ENCODE measurements at regions not wholly inside any gene's neighbourhood (a gene's known extent, or its start where the extent isn't known, plus 50 kb on each side); places are given as distances from the start of the nearest gene placed in this dataset.

DNA sequence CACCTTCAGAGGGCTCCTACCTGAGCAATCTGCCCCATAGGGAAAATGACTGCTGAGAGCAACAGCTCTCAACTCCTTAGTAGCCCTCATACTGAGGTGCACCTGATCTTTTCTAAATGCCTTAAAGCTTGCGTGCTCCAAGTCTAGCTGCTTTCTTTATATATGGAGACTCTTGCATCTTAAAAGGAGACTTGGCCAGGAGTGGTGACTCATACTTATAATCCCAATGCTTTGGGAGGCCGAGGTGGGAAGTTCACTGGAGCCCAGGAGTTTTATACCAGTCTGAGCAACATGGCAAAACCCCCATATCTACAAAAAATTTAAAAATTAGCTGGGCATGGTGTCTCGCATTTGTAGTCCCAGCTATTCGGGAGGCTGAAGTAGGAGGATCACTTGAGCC is 78.1 kb upstream of the TRIM2 start:
- TF ChIP-seq, protein P1, sequence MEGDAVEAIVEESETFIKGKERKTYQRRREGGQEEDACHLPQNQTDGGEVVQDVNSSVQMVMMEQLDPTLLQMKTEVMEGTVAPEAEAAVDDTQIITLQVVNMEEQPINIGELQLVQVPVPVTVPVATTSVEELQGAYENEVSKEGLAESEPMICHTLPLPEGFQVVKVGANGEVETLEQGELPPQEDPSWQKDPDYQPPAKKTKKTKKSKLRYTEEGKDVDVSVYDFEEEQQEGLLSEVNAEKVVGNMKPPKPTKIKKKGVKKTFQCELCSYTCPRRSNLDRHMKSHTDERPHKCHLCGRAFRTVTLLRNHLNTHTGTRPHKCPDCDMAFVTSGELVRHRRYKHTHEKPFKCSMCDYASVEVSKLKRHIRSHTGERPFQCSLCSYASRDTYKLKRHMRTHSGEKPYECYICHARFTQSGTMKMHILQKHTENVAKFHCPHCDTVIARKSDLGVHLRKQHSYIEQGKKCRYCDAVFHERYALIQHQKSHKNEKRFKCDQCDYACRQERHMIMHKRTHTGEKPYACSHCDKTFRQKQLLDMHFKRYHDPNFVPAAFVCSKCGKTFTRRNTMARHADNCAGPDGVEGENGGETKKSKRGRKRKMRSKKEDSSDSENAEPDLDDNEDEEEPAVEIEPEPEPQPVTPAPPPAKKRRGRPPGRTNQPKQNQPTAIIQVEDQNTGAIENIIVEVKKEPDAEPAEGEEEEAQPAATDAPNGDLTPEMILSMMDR (IDR thresholded peaks at IDR 0.05), result no peak
- TF ChIP-seq CEBPB (IDR thresholded peaks at IDR 0.05), result no peak
- no peak for TF ChIP-seq POLR2A (IDR thresholded peaks at IDR 0.05; ENCODE audit: low read length)
- TF ChIP-seq, protein P2, sequence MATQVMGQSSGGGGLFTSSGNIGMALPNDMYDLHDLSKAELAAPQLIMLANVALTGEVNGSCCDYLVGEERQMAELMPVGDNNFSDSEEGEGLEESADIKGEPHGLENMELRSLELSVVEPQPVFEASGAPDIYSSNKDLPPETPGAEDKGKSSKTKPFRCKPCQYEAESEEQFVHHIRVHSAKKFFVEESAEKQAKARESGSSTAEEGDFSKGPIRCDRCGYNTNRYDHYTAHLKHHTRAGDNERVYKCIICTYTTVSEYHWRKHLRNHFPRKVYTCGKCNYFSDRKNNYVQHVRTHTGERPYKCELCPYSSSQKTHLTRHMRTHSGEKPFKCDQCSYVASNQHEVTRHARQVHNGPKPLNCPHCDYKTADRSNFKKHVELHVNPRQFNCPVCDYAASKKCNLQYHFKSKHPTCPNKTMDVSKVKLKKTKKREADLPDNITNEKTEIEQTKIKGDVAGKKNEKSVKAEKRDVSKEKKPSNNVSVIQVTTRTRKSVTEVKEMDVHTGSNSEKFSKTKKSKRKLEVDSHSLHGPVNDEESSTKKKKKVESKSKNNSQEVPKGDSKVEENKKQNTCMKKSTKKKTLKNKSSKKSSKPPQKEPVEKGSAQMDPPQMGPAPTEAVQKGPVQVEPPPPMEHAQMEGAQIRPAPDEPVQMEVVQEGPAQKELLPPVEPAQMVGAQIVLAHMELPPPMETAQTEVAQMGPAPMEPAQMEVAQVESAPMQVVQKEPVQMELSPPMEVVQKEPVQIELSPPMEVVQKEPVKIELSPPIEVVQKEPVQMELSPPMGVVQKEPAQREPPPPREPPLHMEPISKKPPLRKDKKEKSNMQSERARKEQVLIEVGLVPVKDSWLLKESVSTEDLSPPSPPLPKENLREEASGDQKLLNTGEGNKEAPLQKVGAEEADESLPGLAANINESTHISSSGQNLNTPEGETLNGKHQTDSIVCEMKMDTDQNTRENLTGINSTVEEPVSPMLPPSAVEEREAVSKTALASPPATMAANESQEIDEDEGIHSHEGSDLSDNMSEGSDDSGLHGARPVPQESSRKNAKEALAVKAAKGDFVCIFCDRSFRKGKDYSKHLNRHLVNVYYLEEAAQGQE (IDR thresholded peaks at IDR 0.05), result no peak
- no peak for TF ChIP-seq NFE2L2 (conservative IDR thresholded peaks at IDR 0.05; ENCODE audit: low read length)
- TF ChIP-seq EHMT2 (IDR thresholded peaks at IDR 0.05; ENCODE audit: low read depth), result no peak
- TF ChIP-seq BHLHE40 (IDR thresholded peaks at IDR 0.05; ENCODE audit: low read depth, low read length), result no peak
- TF ChIP-seq JUN (IDR thresholded peaks at IDR 0.05), result no peak
- TF ChIP-seq SREBF2 (IDR thresholded peaks at IDR 0.05), result no peak
- TF ChIP-seq, protein P3, sequence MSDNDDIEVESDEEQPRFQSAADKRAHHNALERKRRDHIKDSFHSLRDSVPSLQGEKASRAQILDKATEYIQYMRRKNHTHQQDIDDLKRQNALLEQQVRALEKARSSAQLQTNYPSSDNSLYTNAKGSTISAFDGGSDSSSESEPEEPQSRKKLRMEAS (IDR thresholded peaks at IDR 0.05), result no peak
- TF ChIP-seq CBX8 (IDR thresholded peaks at IDR 0.05), result no peak
